Stimulated activated CD8-positive, alpha-beta memory T cell treated with anti-CD3 and anti-CD28 coated beads, Interleukin-12 subunit alpha, Interleukin-12 subunit beta, amount 100 ng/mL, for 4 hours (primary cell): ENCODE measurements at regions not wholly inside any gene's neighbourhood (a gene's known extent, or its start where the extent isn't known, plus 50 kb on each side); places are given as distances from the start of the nearest gene placed in this dataset.

Source experiments
- DNase-seq: peaks from one replicate; pipeline ENCODE4 v3.0.0-alpha.2; 2020; ENCODE audit warnings: low read depth

GRCh38 chr14:65934070-65934435, 521.5 kb downstream of the FUT8 start:
- DNase-seq, result no peak

DNA sequence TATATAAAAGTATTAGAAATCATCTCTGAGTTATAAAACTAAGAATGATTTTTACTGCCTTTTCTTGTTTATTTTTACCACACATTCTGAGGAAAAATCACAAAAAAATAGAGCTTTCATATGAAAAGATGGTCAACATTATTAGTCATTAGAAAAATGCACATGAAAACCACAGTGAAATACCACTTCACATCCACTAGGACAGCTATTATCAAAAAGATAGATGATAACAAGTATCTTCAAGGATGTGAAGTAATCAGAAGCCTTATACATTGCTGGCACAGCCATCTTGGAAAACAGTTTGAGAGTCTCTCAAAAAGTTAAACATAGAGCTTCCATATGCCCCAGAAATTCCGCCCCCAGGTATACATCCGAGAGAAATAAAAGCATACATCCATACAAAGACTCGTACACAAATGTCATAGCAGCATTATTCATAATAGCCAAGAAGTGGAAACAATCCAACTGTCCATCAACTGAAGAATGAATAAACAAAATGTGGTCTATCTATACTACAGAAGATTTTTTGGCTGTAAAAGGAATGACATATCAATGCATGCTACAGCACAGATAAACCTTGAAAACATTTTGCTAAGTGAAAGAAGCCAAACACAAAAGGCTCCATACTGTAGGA, 523.9 kb downstream of the FUT8 start:
- DNase-seq, result no peak

GRCh38 chr14:65937079-65937959, 524.8 kb downstream of the FUT8 start:
- no peak for DNase-seq

DNA sequence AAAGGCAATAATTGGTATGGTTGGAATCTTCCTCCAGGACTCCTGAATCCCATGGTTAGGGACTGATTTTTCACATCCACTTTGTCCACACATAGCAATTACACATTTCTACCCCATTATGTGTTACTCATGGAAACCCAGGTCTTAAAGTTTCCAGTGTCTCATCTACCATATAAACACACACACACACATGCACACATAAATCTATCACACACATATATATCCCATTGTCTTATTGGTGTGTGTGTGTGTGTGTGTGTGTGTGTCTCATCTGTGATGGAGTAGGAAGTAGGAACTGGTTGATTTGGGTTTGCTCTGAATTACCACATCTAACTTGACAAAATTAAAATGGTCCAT, 525.4 kb downstream of the FUT8 start:
- no peak for DNase-seq

GRCh38 chr14:65938738-65939137, 526.2 kb downstream of the FUT8 start:
- no peak for DNase-seq

DNA sequence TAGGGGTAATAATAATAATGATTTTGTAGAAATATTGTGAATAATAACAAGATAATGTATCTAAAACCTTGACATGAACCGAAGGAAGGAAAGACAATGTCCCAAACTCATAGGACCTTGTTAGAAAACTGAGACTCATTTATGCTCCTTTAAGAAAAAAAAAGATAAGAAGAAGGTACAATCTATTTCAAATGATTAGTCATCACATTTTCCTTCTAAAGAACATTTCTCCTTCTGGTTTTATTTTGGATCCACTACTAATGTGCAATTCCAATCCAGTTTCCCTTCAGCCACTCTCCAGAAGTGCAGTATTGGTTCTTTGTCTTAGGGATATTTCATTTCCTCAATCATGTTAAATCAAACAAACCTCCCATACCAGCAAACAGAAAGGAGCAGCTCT, 526.7 kb downstream of the FUT8 start:
- DNase-seq, result no peak

DNA sequence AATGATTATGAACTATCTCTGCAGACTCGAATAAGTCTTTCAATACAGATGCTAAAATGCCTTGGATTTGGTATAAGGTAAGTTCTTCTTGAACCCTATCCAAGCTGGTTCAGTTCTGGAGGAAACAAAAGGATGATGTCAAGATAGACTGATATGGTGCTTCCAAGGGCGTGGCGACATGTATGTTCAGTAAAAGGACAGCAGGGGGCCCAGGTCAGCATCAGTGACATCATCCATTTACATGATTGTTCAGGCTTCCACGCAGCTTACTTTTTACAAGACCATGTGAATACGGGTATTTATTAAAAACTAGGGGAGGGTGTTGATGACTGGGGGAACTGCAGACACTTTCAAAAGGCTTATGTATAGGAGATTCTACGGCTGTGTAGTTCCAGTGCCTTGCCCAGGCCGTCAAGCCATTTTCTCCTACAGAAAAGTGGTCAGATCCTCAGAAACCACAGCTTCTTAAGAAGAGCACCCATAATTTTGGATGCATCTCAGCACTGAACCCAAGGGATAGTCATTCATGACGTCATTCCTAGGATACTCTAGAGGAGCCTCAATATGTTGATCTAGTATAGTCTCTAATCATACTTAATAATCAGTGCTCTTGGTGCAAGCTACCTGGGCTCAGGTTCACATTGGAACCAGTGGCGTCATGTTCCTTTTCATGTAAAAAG, 527.7 kb downstream of the FUT8 start:
- no peak for DNase-seq

DNA sequence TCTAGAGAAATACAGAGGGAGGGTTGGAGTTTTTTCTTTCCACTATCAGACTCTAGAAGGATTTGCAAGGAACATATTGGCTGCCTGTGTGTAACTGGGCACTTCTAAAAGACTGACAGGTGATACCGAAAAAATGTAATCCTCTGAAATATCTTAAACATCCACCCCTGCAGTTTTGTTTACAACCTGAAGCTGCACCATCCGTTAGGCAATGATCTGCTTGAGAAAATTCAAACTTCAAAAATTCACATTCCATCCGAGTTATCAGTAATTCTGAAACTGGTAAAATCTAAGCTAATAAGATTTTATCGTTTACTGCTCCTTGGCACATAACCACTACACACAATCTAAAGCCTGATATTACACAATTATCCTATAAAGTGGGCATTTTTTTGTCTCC, 528.6 kb downstream of the FUT8 start:
- no peak for DNase-seq

DNA sequence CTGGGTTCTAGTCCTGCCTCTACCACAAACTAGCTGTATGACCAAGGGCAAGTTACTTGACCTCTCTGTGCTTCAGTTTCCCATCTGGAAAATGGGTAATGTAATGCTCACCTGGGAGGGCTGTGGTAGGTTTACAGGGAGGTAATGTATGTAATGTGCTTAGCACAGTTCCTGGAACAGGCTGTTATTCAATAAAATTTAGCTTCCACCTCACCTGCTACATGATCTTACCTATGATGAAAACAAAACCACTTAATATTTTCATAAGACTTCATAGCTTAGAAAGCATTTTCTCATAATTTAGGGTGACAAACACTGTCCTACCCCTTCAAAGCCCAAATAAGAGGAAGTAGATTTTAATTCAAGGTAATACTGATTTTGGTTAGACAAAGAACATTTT, 530.6 kb downstream of the FUT8 start:
- DNase-seq, result no peak

GRCh38 chr14:65943916-65944410, 531.4 kb downstream of the FUT8 start:
- no peak for DNase-seq

DNA sequence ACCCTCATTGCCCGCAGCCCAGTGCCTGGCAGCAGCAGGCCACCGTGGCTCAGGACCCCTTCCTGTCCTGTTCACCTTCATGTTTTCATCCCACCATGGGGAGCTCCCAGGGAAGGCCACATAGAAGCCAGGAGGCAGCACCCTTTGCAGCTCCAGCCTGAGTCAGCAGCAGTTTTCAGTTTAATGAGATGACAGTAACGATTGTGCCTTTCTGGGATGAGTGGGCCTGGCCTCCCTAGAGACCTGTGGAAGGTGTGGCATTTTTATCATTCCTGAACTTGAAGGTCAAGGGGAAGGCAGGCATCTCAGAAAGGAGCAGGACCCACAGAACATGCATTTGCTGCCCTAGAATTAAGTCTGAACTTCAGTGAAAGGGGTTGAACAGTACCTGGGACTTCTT, 532.8 kb downstream of the FUT8 start:
- no peak for DNase-seq

DNA sequence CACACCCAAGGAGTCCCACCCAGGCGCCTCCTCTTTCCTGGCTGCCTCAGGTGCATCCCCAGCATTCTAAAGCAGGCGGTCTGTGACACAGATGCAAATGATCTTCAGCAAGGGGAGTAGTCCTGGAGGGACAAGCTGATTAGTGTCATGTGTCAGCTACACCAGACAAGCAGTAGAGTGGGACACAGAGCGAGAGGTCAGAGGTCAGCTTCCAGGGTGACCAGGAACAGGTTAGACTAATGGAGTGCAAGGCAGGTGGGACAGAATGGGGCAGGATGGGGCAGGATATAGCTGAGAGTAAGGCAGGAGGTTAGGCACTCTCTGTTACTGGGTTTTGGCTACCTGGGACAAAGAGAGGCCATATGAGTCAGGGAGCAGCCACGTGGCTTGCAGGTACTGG, 534.0 kb downstream of the FUT8 start:
- DNase-seq, result no peak

DNA sequence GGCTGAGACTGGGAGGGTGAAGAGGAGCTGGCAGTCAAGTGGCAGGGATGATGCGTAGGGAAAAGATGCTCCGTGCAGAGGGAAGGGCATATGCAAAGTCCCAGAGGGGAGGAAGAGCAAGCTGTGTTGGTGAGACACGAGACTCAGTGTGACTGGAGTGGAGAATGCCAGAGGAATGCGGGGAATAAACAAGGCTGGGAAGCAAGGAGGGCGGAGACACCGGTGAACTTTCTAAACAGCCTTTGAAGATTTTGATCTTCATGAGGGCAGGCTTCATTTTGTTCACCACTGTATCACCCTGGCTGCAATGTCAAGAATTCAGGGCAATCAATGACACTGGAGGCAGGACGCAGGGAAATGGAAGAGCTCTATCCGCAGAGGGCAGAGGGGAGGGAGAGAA, 535.8 kb downstream of the FUT8 start:
- DNase-seq, result no peak

DNA sequence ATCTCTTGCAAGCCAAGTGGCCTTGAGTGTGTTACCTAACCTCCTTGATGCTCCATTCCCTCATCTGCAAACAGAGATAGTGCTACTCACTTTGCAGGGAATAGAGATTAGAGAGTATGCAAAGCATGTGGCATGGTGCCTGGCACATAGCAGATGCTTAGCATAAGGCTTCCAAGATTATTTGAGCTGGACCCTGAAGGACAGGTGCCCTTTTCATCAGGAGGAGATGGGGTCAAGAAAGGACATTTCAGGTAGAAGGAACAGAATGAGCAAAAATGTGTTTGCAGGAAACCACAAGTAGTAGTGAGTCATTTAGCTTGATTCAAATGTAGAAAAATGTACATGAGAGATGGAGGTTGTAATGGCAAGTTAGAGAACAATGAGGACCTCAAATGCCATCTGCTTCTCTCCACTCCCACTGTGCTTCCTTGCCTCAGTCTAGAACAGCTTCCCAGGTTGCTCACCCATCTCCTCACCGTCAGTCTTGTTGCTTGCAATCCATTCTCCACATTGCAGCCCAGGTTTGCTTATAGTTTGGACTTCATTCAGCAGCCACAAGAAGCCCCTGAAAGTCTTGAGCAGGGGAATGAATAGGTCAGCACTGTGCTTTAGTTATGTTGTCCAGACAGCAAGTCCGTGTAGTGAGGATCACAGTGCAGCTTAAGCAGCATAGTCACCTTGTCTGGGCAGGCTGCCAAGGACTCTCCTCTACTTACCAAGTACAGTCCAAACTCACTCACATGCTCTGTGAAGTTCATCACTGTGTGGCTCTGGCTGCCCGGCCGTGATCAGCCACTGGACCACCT, 536.3 kb upstream of the CCDC196 start:
- no peak for DNase-seq

DNA sequence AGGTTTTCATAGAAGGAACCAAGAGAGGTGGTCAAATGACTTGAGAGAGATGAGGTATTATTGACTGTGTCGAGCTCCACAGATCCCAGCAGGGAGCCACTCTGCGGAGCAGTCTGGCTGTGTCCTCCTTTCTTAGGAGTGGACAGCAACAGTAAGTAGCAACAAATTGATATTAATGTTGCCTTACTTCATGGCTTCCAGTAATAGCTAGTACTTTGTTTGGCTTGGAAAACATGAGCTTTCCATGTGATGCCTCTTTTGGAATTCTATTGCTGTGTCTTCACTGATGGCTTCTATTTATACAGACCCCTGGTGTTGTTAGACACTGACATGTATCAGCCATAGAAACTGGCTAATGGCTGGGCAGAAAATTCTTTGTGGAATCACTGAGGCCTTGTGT, 531.2 kb upstream of the CCDC196 start:
- DNase-seq, result no peak

DNA sequence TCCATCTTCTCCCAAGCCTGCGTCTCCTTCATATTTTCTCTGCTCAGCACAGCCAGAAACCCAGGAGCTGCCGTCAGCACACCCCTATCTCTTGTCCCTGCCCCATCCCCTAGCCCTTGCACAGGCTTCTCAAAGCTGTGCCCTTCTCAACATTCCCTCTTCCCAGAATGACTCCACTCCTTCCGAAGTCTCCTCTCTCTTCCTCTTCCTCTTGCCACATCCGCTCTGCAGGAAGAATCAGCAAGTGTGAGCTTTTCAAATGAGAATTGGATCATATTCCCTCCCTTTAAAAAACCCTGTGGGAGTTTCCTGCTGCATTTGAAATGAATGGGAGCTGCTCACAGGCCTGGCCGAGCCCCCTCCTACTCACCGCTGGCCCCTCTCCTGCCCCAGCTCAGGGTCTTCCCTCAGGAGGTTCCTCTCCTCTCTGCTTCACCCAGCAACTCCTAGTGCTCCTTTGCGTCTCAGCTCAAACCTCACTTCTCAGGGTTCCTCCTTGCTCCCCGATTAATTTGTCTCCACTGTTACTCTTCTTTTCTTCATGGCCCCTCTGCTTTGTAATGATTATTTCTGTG, 528.5 kb upstream of the CCDC196 start:
- DNase-seq, result no peak

DNA sequence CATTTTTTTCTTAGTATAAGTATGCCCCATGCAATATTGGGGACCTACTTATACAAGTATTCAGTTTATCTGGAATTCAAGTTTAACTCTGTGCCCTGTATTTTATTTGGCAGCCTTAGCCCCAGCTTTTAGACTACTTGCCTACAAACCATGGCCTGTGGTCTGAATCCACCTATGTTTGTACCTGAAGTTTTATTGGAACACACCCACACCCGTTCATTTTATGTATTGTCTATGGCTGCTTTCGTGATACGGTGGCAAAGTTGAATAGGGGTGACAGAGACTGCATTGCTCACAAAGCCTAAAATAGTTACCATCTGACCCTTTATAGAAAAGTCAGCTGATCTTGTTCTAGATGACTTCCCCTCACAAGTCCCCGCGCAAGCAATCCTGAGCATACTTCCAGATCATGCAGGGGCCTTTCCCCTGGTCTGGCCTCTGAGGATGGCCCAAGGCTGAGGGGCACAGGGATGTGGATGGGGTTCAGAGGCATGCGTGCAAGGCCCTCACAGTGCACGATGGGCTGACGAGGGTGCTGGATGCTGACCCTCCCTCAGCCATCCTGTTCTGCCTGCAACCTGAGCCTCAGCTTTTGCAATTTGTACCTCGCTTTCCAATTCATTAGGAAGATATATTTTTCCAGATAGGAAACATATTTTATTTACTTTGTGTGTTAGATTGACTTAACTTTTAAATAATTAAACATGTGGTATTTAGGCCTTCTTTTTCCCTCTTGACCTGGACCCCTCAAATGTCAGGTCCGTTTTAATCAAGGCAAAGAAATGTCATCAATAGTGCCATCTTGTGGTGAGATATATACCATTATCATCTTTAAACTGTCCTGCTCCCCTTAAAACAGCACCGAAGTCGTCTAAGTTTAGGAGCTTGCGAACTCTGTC, 527.3 kb upstream of the CCDC196 start:
- no peak for DNase-seq

DNA sequence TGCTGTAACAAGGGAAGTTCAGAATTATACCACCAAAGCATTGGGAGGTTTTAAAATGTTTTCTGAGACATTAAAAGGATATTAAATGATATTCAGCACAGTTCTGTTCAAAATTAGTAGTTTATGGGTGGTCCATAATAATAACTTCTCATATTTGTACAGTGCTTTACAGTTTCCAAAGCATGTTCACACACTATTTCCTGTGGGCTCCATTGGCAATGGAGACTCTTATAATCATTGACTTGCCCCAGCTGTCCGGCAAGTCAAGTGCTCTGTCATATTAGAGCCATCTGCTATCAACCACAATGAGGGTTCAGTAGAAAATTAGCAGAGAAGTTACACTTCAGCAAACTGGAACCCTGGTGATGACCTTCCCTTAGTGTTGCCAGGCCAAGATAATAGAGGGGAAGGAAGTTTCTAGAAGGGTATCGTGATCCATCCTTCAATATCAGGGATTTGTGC, 526.6 kb upstream of the CCDC196 start:
- DNase-seq, result no peak

GRCh38 chr14:65961004-65961403, 525.2 kb upstream of the CCDC196 start:
- DNase-seq, result peak; percentile 24

- DNase-seq, result no peak
Measured at GRCh38 chr14:65962952-65963351, 523.2 kb upstream of the CCDC196 start.

DNA sequence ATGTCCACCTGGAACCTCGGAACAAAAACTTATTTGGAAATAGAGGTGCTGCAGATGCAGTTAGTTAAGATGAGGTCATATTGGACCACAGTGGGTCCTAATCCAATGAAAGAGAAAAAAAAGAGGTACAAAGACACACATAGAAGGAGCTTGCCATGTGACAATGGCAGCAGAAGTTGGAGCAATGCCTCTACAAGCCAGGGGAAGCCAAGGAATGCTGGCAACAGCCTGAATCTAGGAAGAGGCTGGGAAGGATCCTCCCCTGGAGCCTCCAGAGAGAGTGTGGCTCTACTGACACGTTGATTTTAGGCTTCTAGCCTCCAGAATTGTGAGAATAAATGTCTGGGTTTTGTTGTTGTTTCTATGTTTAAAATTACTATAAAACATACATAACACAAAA, 521.8 kb upstream of the CCDC196 start:
- DNase-seq, result no peak
